H1 (cell line): ENCODE measurements at regions not wholly inside any gene's neighbourhood (a gene's known extent, or its start where the extent isn't known, plus 50 kb on each side); places are given as distances from the start of the nearest gene placed in this dataset.

Source experiments
- CTCF ChIA-PET: fragments of 300-600 bp; sonication (Branson Sonifier 250); formaldehyde crosslinking; loops from one replicate; lab custom pipeline; 2021; ENCODE audit not compliant: partially characterized antibody; lab: Charles Lee
- POLR2A ChIA-PET: fragments of 300-600 bp; sonication (Branson Sonifier 250); formaldehyde crosslinking; loops from one replicate; lab custom pipeline; 2021; ENCODE audit warnings: inconsistent platforms; ENCODE audit not compliant: partially characterized antibody; lab: Charles Lee
- DNase-seq, 2 experiments: peaks; one replicate each; pipeline versions ENCODE4 v3.0.0 to v3.0.0-alpha.2; 2010 to 2022; ENCODE audit warnings: low spot score in 2 of 2, low read depth in 1 of 2, mixed read lengths in 1 of 2
- FAIRE-seq: peaks from 2 replicates; lab custom pipeline; 2011; peaks lifted over from hg19 to GRCh38; lab: Jason Lieb, UNC
- H2AFZ ChIP-seq: 2 replicates; pipeline ENCODE4 v1.8.1; 2012; ENCODE audit warnings: low read length, inconsistent platforms
- H2AK5ac ChIP-seq: 2 replicates; pipeline ENCODE4 v1.6.1; 2013; ENCODE audit warnings: low read depth, low read length
- H2BK120ac ChIP-seq: replicated peaks from 2 replicates; pipeline ENCODE3; 2013; ENCODE audit warnings: low read depth, low read length, inconsistent platforms
- H2BK12ac ChIP-seq: 2 replicates; pipeline ENCODE4 v1.6.1; 2013; ENCODE audit warnings: low read depth, low read length
- H2BK15ac ChIP-seq: 2 replicates; pipeline ENCODE4 v1.6.1; 2013; ENCODE audit warnings: low read length
- H2BK20ac ChIP-seq: 2 replicates; pipeline ENCODE4 v1.6.1; 2013; ENCODE audit warnings: low read length
- H2BK5ac ChIP-seq: 2 replicates; pipeline ENCODE4 v1.6.1; 2013; ENCODE audit warnings: low read depth, low read length
- H3K14ac ChIP-seq: 2 replicates; pipeline ENCODE4 v1.6.1; 2013; ENCODE audit warnings: inconsistent platforms; ENCODE audit not compliant: insufficient read length
- H3K18ac ChIP-seq: 2 replicates; pipeline ENCODE4 v1.6.1; 2013; ENCODE audit warnings: low read length; ENCODE audit errors: extremely low read depth
- H3K23ac ChIP-seq: 2 replicates; pipeline ENCODE4 v1.6.1; 2013; ENCODE audit warnings: inconsistent platforms; ENCODE audit not compliant: insufficient read length
- H3K23me2 ChIP-seq: 2 replicates; pipeline ENCODE4 v1.6.1; 2013; ENCODE audit warnings: low read depth, low read length
- H3K27ac ChIP-seq: 2 replicates; pipeline ENCODE4 v1.6.1; 2011; ENCODE audit warnings: low read depth, low read length, inconsistent platforms
- H3K27me3 ChIP-seq, 4 experiments: replicated peaks in 1 of 4; 1 replicate in 1 of 4; 2 replicates in 3 of 4; pipeline versions ENCODE4 v1.6.1 to v1.8.1; 2011 to 2013; ENCODE audit warnings: low read length in 3 of 4, mild to moderate bottlenecking in 3 of 4, inconsistent platforms in 2 of 4, mixed read lengths in 2 of 4, moderate library complexity in 1 of 4; ENCODE audit not compliant: control insufficient read depth in 3 of 4, insufficient read depth in 3 of 4; ENCODE audit errors: extremely low read depth in 1 of 4
- H3K36me3 ChIP-seq, 4 experiments: 2 replicates each; pipeline versions ENCODE4 v1.6.1 to v1.8.1; 2011 to 2013; ENCODE audit warnings: mild to moderate bottlenecking in 4 of 4, low read length in 3 of 4, moderate library complexity in 2 of 4, control low read depth in 1 of 4, inconsistent platforms in 1 of 4; ENCODE audit not compliant: insufficient read depth in 4 of 4, control insufficient read depth in 2 of 4
- H3K4ac ChIP-seq: replicated peaks from 2 replicates; pipeline ENCODE3; 2013; ENCODE audit warnings: low read length, low read depth, mixed read lengths, inconsistent platforms; ENCODE audit not compliant: insufficient read length
- H3K4me1 ChIP-seq, 4 experiments: replicated peaks in 1 of 4; 1 replicate in 1 of 4; 2 replicates in 3 of 4; pipeline versions ENCODE4 v1.6.1 to v1.8.1; 2011 to 2013; ENCODE audit warnings: low read length in 3 of 4, inconsistent platforms in 2 of 4, mixed read lengths in 1 of 4; ENCODE audit not compliant: insufficient read depth in 4 of 4, control insufficient read depth in 3 of 4
- H3K4me2 ChIP-seq, 2 experiments: 2 replicates each; pipeline versions ENCODE4 v1.6.1 to v1.8.1; 2011 to 2013; ENCODE audit warnings: low read depth in 2 of 2, low read length in 2 of 2, control low read depth in 1 of 2, inconsistent platforms in 1 of 2, mild to moderate bottlenecking in 1 of 2; ENCODE audit not compliant: insufficient read depth in 1 of 2
- H3K4me3 ChIP-seq, 4 experiments: fragments of 200-600, 300-600 bp in 1 of 4; sonication (generic), shearing (Covaris generic), sonication (Bioruptor Twin) in 1 of 4; 2 replicates each; pipeline versions ENCODE4 v1.5.1 to v1.8.1; 2011 to 2016; ENCODE audit warnings: low read length in 4 of 4, low read depth in 3 of 4, control low read depth in 2 of 4, inconsistent platforms in 2 of 4, mild to moderate bottlenecking in 2 of 4, mixed read lengths in 1 of 4, moderate library complexity in 1 of 4; ENCODE audit not compliant: insufficient read depth in 2 of 4; ENCODE audit errors: extremely low read depth in 1 of 4
- H3K56ac ChIP-seq: replicated peaks from 2 replicates; pipeline ENCODE3; 2013; ENCODE audit warnings: low read depth, mild to moderate bottlenecking, mixed read lengths, low read length, inconsistent platforms; ENCODE audit not compliant: insufficient read length
- H3K79me1 ChIP-seq: 2 replicates; pipeline ENCODE4 v1.6.1; 2013; ENCODE audit warnings: low read depth, low read length, control low read depth
- H3K79me2 ChIP-seq, 2 experiments: 2 replicates each; pipeline versions ENCODE4 v1.6.1 to v1.8.1; 2012 to 2013; ENCODE audit warnings: low read length in 2 of 2, mild to moderate bottlenecking in 2 of 2, inconsistent platforms in 1 of 2; ENCODE audit not compliant: insufficient read depth in 2 of 2, control insufficient read depth in 1 of 2
- H3K9ac ChIP-seq, 4 experiments: replicated peaks in 1 of 4; 1 replicate in 1 of 4; 2 replicates in 3 of 4; pipeline versions ENCODE4 v1.6.1 to v1.8.1; 2011 to 2013; ENCODE audit warnings: low read depth in 3 of 4, low read length in 3 of 4, control low read depth in 2 of 4, mild to moderate bottlenecking in 2 of 4, moderate library complexity in 2 of 4, inconsistent platforms in 1 of 4; ENCODE audit errors: extremely low read depth in 1 of 4
- H3K9me3 ChIP-seq, 2 experiments: 2 replicates each; pipeline versions ENCODE4 v1.6.1 to v1.8.1; 2012 to 2013; ENCODE audit warnings: mild to moderate bottlenecking in 2 of 2, moderate library complexity in 2 of 2, control low read depth in 1 of 2, inconsistent platforms in 1 of 2, low read depth in 1 of 2, low read length in 1 of 2, mixed read lengths in 1 of 2; ENCODE audit not compliant: insufficient read depth in 2 of 2
- H4K20me1 ChIP-seq, 2 experiments: replicated peaks in 1 of 2; 2 replicates each; pipeline versions ENCODE3 to v1.8.1; 2011 to 2013; ENCODE audit warnings: inconsistent platforms in 2 of 2, low read length in 2 of 2, mild to moderate bottlenecking in 1 of 2; ENCODE audit not compliant: insufficient read depth in 2 of 2, control insufficient read depth in 1 of 2
- H4K5ac ChIP-seq: 2 replicates; pipeline ENCODE4 v1.6.1; 2013; ENCODE audit warnings: low read length, low read depth, mixed read lengths, inconsistent platforms; ENCODE audit not compliant: insufficient read length
- H4K8ac ChIP-seq: 2 replicates; pipeline ENCODE4 v1.8.0; 2013; ENCODE audit warnings: mild to moderate bottlenecking, moderate library complexity, low read length, inconsistent platforms; ENCODE audit not compliant: insufficient read depth; ENCODE audit errors: extremely low read depth
- H4K91ac ChIP-seq: replicated peaks from 2 replicates; pipeline ENCODE3; 2013; ENCODE audit warnings: low read length, mixed read lengths, inconsistent platforms; ENCODE audit not compliant: insufficient read length
- JUN ChIP-seq: IDR thresholded peaks from 2 replicates; pipeline ENCODE4 v1.6.1; 2011; ENCODE audit warnings: low read depth, mild to moderate bottlenecking, improper control_type of control experiment, low read length
- PHF8 ChIP-seq: fragments of 200-600 bp; sonication (generic); conservative IDR thresholded peaks from 2 replicates; pipeline ENCODE4 v1.7.1; 2012; ENCODE audit warnings: low read depth, mild to moderate bottlenecking, inconsistent platforms, low read length, moderate library complexity
- RFX5 ChIP-seq: IDR thresholded peaks from 2 replicates; pipeline ENCODE4 v1.6.1; 2011; ENCODE audit warnings: low read depth, low read length, improper control_type of control experiment, borderline replicate concordance
- SIRT6 ChIP-seq: IDR thresholded peaks from one replicate; pipeline ENCODE4 v1.7.1; 2012; ENCODE audit warnings: low read length, inconsistent platforms
- SP1 ChIP-seq: IDR thresholded peaks from 2 replicates; pipeline ENCODE4 v1.6.1; 2011; ENCODE audit warnings: low read depth, low read length
- SRF ChIP-seq: IDR thresholded peaks from 2 replicates; pipeline ENCODE4 v1.6.1; 2011; ENCODE audit warnings: mild to moderate bottlenecking, low read depth, low read length, moderate library complexity
- SUZ12 ChIP-seq: fragments of 200-600 bp; sonication (generic); IDR thresholded peaks from 2 replicates; pipeline ENCODE4 v1.6.1; 2012; ENCODE audit warnings: mild to moderate bottlenecking, inconsistent platforms, low read length, moderate library complexity, mixed read lengths
- YY1 ChIP-seq: IDR thresholded peaks from 2 replicates; pipeline ENCODE4 v1.6.1; 2011; ENCODE audit warnings: low read depth, mild to moderate bottlenecking, low read length
- WGBS, 2 experiments: shearing (Covaris generic) in 1 of 2; methylation state at CpG; one replicate each; pipeline versions ENCODE4 v1.1.6 to v1.1.7; 2013 to 2015; ENCODE audit warnings: low lambda C conversion rate in 2 of 2, mixed read lengths in 2 of 2, inconsistent platforms in 1 of 2, low coverage in 1 of 2, missing lambda C conversion rate in 1 of 2; ENCODE audit not compliant: insufficient replicate concordance in 2 of 2, insufficient coverage in 1 of 2, insufficient read length in 1 of 2; ENCODE audit errors: extremely low coverage in 1 of 2, missing lambda C conversion rate in 1 of 2; 5-methylcytosine and 5-hydroxymethylcytosine counted together
- TF ChIP-seq, protein P1 (sequence below): IDR thresholded peaks from 2 replicates; pipeline ENCODE4 v1.6.1; 2012; ENCODE audit warnings: low read length, inconsistent platforms

DNA sequence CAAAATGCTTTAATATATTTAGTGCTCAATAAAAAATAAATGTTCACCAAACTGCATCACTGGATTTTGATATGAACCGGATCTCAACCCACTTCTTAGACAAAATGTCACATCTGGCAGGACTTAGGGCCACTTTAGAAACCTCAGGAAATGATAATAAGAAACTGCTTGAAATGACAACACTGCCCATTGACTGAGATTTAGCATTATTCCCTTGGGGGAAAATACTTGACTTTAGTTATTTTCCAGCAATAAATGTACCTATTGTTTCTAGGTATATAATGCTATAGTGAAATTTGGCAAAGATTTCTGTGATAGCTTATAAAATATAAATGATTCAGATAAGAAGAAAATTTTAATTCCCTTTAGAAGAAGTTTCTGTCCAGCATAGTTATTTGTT is 195.1 kb downstream of the ICOS start:
- no peak overlapping the region for H3K9ac ChIP-seq
- WGBS, 2 experiments = 94% methylated on average over 1 of the region's 1 CpG; no CpG with 5 or more reads in 1 of the 2 experiments
- no peak overlapping the region for H2BK120ac ChIP-seq
- no peak overlapping the region for H2BK15ac ChIP-seq
- FAIRE-seq (no peak), DNase-seq (no peak)
- ChIA-PET CTCF (interaction anchor here (1.1 kb wide), 1 partner anchor 21 kb away, joined by 3 read pairs; no protein-coding TSS in a partner anchor), POLR2A (no interaction called here)
- H3K23ac ChIP-seq = no peak overlapping the region
- H2AFZ ChIP-seq = no peak overlapping the region
- no peaks in the 10 kb centered on the region for H4K20me1 ChIP-seq
- no peaks in the 10 kb centered on the region for H3K9me3 ChIP-seq
- no peaks in the 10 kb centered on the region for H3K23me2 ChIP-seq
- H3K27me3 ChIP-seq = no peaks in the 10 kb centered on the region
- H2AK5ac ChIP-seq = no peak overlapping the region
- H3K79me2 ChIP-seq = no peaks in the 10 kb centered on the region
- H3K14ac ChIP-seq = no peak overlapping the region
- no peak overlapping the region for H3K4me2 ChIP-seq
- no peaks in the 10 kb centered on the region for H3K79me1 ChIP-seq
- no peak overlapping the region for H3K4me3 ChIP-seq
- no peak overlapping the region for H3K4ac ChIP-seq
- H3K18ac ChIP-seq = no peak overlapping the region
- no peak overlapping the region for H2BK20ac ChIP-seq
- H3K27ac ChIP-seq = no peak overlapping the region
- H4K91ac ChIP-seq = no peak overlapping the region
- H4K5ac ChIP-seq = no peak overlapping the region
- no peaks in the 10 kb centered on the region for H3K36me3 ChIP-seq
- no peak overlapping the region for H2BK12ac ChIP-seq
- no peak overlapping the region for H3K56ac ChIP-seq
- H4K8ac ChIP-seq = no peak overlapping the region
- no peak overlapping the region for H2BK5ac ChIP-seq
- H3K4me1 ChIP-seq = no peaks in the 10 kb centered on the region
- TF ChIP-seq JUN = no peak
- TF ChIP-seq PHF8 = no peak
- no peak for TF ChIP-seq SIRT6
- TF ChIP-seq SP1 = no peak
- TF ChIP-seq RFX5 = no peak
- TF ChIP-seq YY1 = no peak
- TF ChIP-seq, protein P1, sequence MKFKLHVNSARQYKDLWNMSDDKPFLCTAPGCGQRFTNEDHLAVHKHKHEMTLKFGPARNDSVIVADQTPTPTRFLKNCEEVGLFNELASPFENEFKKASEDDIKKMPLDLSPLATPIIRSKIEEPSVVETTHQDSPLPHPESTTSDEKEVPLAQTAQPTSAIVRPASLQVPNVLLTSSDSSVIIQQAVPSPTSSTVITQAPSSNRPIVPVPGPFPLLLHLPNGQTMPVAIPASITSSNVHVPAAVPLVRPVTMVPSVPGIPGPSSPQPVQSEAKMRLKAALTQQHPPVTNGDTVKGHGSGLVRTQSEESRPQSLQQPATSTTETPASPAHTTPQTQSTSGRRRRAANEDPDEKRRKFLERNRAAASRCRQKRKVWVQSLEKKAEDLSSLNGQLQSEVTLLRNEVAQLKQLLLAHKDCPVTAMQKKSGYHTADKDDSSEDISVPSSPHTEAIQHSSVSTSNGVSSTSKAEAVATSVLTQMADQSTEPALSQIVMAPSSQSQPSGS = no peak
- TF ChIP-seq SUZ12 = no peak
- TF ChIP-seq SRF = no peak
